GM20000 (cell line): ENCODE measurements at regions not wholly inside any gene's neighbourhood (a gene's known extent, or its start where the extent isn't known, plus 50 kb on each side); places are given as distances from the start of the nearest gene placed in this dataset.
A peak's percentile ranks its signal among the peaks of the same experiment; 100 is the strongest.

Experiments
- DNase-seq: peaks from one replicate; pipeline ENCODE4 v3.0.0; 2012; ENCODE audit warnings: low spot score
- CTCF ChIP-seq: IDR thresholded peaks from 2 replicates; pipeline ENCODE4 v1.5.1; 2012; ENCODE audit warnings: mild to moderate bottlenecking, control low read depth; ENCODE audit errors: extremely low read depth, missing control alignments

DNA sequence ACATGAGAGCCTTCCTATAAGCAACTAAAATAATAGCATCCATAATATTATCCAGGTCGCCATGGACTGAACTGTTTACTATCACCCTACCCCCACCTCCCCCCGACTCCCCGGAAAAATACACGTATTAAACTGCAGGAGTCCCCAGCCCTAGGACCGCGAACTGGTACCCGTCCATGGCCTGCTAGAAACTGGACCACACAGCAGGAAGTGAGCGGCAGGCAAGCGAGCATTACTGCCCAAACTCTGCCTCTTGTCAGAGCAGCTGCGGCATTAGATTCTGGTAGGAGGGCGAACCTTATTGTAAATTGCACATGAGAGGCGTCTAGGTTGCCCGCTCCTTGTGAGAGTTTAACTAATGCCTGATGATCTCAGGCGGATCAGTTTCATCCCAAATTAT is 405.8 kb upstream of the ADGRL3 start:
- no peak for TF ChIP-seq CTCF

GRCh38 chr4:60799214-60799613 is 400.9 kb upstream of the ADGRL3 start:
- TF ChIP-seq CTCF: no peak
- DNase-seq: no peak

More for the DNA sequence above, 405.8 kb upstream of the ADGRL3 start:
- DNase-seq: no peak

GRCh38 chr4:60800701-60801100 is 399.4 kb upstream of the ADGRL3 start:
- no peak for TF ChIP-seq CTCF
- DNase-seq: no peak

DNA sequence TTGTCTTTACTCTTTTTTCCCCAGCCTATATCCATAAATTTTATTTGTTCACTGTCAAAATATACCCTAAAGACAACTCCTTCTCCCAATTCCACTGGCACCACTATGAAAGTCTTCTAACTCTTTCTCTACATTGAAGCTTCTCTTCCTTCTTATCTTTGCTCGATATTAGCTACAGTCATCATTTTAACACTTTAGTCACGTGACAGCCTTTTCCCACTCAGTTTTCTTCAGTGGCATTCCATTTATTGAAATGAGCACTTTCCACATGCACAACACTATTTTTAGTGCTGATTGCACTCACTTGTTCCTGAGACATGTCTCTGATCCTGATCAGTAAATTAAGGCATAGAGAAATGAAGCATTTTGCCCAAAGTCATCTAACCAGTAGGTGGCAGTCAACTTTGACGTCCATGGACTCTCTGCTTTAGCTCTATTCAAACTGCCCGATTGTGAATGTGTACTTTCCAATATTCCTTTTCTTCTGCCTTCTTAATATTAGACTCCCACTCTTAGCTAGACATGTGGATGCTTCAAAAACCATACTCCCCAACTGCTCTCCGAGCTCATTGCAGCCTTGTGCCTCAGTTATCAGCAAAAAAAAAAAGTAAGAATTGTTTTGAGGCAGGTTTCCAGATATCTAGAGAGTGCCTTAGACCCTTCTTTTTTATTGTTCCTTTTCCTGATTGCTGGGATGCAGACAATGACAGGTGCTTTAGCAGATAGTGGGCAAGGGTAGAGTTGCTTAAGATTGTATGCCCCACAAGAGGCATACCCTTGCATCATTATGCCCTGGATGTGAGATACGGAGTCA is 394.4 kb upstream of the ADGRL3 start:
- TF ChIP-seq CTCF: peak; percentile 26
- peak; percentile 7 for DNase-seq

DNA sequence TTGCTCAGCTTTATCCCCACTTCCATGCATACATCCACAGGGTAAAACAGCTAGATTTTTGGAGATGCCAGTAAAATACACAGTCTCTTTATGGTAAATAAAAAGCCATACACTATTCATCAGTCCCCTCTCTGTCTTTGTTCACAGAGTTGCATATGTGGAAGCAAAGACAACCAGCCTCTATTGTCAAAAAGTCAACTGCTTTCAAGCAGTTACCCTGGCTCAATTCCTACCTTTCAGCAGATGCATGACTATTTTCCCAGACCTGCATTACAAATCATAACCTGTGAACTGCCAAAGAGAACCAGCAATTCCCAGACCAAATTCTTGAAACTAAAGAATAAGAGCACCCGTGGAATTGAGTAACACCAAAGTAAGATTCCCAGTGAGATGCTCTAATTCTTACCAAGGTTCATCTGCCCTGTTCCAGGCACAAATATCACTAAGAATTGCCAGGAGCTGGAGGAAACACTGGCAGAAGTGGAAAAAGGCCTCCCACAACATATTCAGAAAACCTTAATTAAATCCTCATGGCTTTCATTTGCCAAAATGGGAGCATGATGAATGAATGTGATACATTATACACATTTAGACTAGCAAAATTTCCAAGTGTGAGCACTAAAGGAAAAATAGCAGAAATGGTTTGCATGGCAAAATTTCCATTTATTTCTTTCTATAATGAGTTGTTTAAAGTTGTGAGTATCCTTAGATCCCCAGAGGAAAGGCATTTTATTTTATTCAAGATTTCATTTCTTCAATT is 391.2 kb upstream of the ADGRL3 start:
- no peak for DNase-seq
- no peak for TF ChIP-seq CTCF

DNA sequence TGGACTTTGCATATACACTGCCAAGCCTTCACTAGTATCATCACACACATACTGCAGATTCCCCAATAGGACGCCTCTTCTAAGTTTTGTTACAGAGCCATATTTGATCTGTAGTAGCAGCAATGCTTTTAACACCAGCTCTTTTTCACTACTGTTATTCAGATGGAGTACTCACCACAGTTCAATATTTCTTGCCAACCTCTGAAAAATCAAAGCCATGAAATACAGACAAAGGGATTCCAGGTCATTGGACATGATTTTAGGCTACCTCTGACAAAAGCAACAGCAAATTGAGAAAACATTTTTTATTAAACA is 390.7 kb upstream of the ADGRL3 start:
- no peak for TF ChIP-seq CTCF
- no peak for DNase-seq

- no peak for TF ChIP-seq CTCF
- DNase-seq: no peak
These were observed 387.3 kb upstream of the ADGRL3 start for GRCh38 chr4:60812811-60813210.
